Ascending aorta (tissue), 2 donors: ENCODE measurements at regions not wholly inside any gene's neighbourhood (a gene's known extent, or its start where the extent isn't known, plus 50 kb on each side); places are given as distances from the start of the nearest gene placed in this dataset.

Experiments
- DNase-seq, 2 donors: peaks; one replicate each; pipeline ENCODE4 v3.0.0-alpha.2; 2019; ENCODE audit warnings: low spot score in 2 of 2
- H3K27ac ChIP-seq, 2 donors: fragments of 200-600 bp; sonication (generic); one replicate each; pipeline ENCODE4 v1.5.1; 2016 to 2017; ENCODE audit warnings: mild to moderate bottlenecking in 1 of 2
- H3K27me3 ChIP-seq: fragments of 200-600 bp; sonication (generic); one replicate; pipeline ENCODE4 v1.5.1; 2017
- H3K36me3 ChIP-seq, 2 donors: fragments of 200-600 bp; sonication (generic); one replicate each; pipeline ENCODE4 v1.5.1; 2016
- H3K4me1 ChIP-seq, 2 donors: fragments of 200-600 bp; sonication (generic); one replicate each; pipeline ENCODE4 v1.5.1; 2016 to 2017; ENCODE audit warnings: mild to moderate bottlenecking in 1 of 2
- H3K4me3 ChIP-seq, 2 donors: fragments of 200-600 bp; sonication (generic); one replicate each; pipeline ENCODE4 v1.5.1; 2016 to 2017; ENCODE audit warnings: mild to moderate bottlenecking in 1 of 2
- H3K9me3 ChIP-seq, 2 donors: fragments of 200-600 bp; sonication (generic); one replicate each; pipeline ENCODE4 v1.5.1; 2016
- CTCF ChIP-seq, 3 experiments: fragments of 200-600 bp in 2 of 3; fragments of 450-650 bp in 1 of 3; sonication (generic) in 2 of 3; IDR thresholded peaks; one replicate each; pipeline ENCODE4 v1.5.1; 2016 to 2019; ENCODE audit warnings: antibody characterized with exemption in 3 of 3, mild to moderate bottlenecking in 1 of 3, moderate library complexity in 1 of 3
- intact Hi-C: fragments of 100-400 bp; cut with DNase I; formaldehyde crosslinking; loops from one replicate; pipeline ENCODE4 v1.15.1; 2023

- no peak for DNase-seq
- Histone ChIP-seq H3K4me3 (no peak overlapping the region), H3K4me1 (no peaks in the 10 kb centered on the region), H3K27ac (no peak overlapping the region), H3K9me3 (no peaks in the 10 kb centered on the region), H3K36me3 (no peaks in the 10 kb centered on the region), H3K27me3 (no peaks in the 10 kb centered on the region)
- no peak for TF ChIP-seq CTCF (IDR thresholded peaks at IDR 0.05)
- intact Hi-C loops, result no loop called here
These were observed 414.6 kb downstream of the CAAP1 start for GRCh38 chr9:26477963-26478362.

GRCh38 chr9:26471261-26471660 is 421.3 kb downstream of the CAAP1 start:
- DNase-seq, result no peak
- no peaks in the 10 kb centered on the region for H3K4me1 ChIP-seq
- no peak for TF ChIP-seq CTCF (IDR thresholded peaks at IDR 0.05)
- H3K9me3 ChIP-seq, result peaks cover 0 to 7% of the 10 kb centered on the region in 2 donors
- no peaks in the 10 kb centered on the region for H3K27me3 ChIP-seq
- intact Hi-C loops, result no loop called here
- H3K27ac ChIP-seq, result no peak overlapping the region
- no peak overlapping the region for H3K4me3 ChIP-seq
- no peaks in the 10 kb centered on the region for H3K36me3 ChIP-seq

GRCh38 chr9:26470284-26470683 is 422.3 kb downstream of the CAAP1 start:
- Histone ChIP-seq H3K27me3 (no peaks in the 10 kb centered on the region), H3K4me1 (no peaks in the 10 kb centered on the region), H3K27ac (no peak overlapping the region), H3K9me3 (peaks cover 0 to 7% of the 10 kb centered on the region in 2 donors), H3K36me3 (no peaks in the 10 kb centered on the region), H3K4me3 (no peak overlapping the region)
- TF ChIP-seq CTCF (IDR thresholded peaks at IDR 0.05), result no peak
- intact Hi-C loops, result no loop called here
- no peak for DNase-seq

- intact Hi-C loops, result no loop called here
- Histone ChIP-seq H3K27ac (no peak overlapping the region), H3K4me1 (no peaks in the 10 kb centered on the region), H3K4me3 (no peak overlapping the region), H3K36me3 (no peaks in the 10 kb centered on the region), H3K9me3 (no peaks in the 10 kb centered on the region), H3K27me3 (no peaks in the 10 kb centered on the region)
- TF ChIP-seq CTCF (IDR thresholded peaks at IDR 0.05), result no peak
- no peak for DNase-seq
These were observed 428.8 kb downstream of the CAAP1 start for GRCh38 chr9:26463837-26464236.

- intact Hi-C loops, result no loop called here
- TF ChIP-seq CTCF (IDR thresholded peaks at IDR 0.05), result no peak
These were observed 429.9 kb downstream of the CAAP1 start for GRCh38 chr9:26462751-26463150.

GRCh38 chr9:26462213-26462612 is 430.4 kb downstream of the CAAP1 start:
- Histone ChIP-seq H3K4me1 (no peaks in the 10 kb centered on the region), H3K27ac (no peak overlapping the region), H3K9me3 (no peaks in the 10 kb centered on the region), H3K27me3 (no peaks in the 10 kb centered on the region), H3K4me3 (no peak overlapping the region), H3K36me3 (no peaks in the 10 kb centered on the region)
- intact Hi-C loops, result no loop called here
- no peak for DNase-seq
- no peak for TF ChIP-seq CTCF (IDR thresholded peaks at IDR 0.05)

More at GRCh38 chr9:26462751-26463150, 429.9 kb downstream of the CAAP1 start:
- no peaks in the 10 kb centered on the region for H3K27me3 ChIP-seq
- no peak overlapping the region for H3K27ac ChIP-seq
- no peak overlapping the region for H3K4me3 ChIP-seq
- DNase-seq, result no peak
- no peaks in the 10 kb centered on the region for H3K9me3 ChIP-seq
- no peaks in the 10 kb centered on the region for H3K4me1 ChIP-seq
- no peaks in the 10 kb centered on the region for H3K36me3 ChIP-seq
